Large intestine (tissue), 3 donors: ENCODE measurements at regions not wholly inside any gene's neighbourhood (a gene's known extent, or its start where the extent isn't known, plus 50 kb on each side); places are given as distances from the start of the nearest gene placed in this dataset.
"Not testable (repeated sequence)": the region's sequence is repeated elsewhere in the genome, so short reads cannot be mapped to it uniquely, and the experiment has no call there.

Experiments used
- DNase-seq, 2 donors: peaks; one replicate each; pipeline versions ENCODE4 v3.0.0 to v3.0.0-alpha.2; 2013
- H3K27ac ChIP-seq: one replicate; pipeline ENCODE4 v1.5.1; 2013; ENCODE audit warnings: low read length
- H3K27me3 ChIP-seq: 2 replicates; pipeline ENCODE4 v1.6.1; 2013; ENCODE audit warnings: low read length; ENCODE audit not compliant: control insufficient read depth, insufficient read depth
- H3K36me3 ChIP-seq: 2 replicates; pipeline ENCODE4 v1.6.1; 2013; ENCODE audit warnings: low read length; ENCODE audit not compliant: control insufficient read depth, insufficient read depth
- H3K4me1 ChIP-seq: one replicate; pipeline ENCODE4 v1.6.1; 2013; ENCODE audit warnings: low read length; ENCODE audit not compliant: control insufficient read depth, insufficient read depth
- H3K4me3 ChIP-seq: one replicate; pipeline ENCODE4 v1.5.1; 2013; ENCODE audit warnings: low read length
- H3K9me3 ChIP-seq: one replicate; pipeline ENCODE4 v1.6.1; 2013; ENCODE audit warnings: mild to moderate bottlenecking, low read depth, low read length, moderate library complexity; ENCODE audit not compliant: control insufficient read depth
- WGBS: methylation state at CpG from one replicate; pipeline ENCODE4 v1.1.5; 2013; ENCODE audit warnings: low lambda C conversion rate; ENCODE audit not compliant: insufficient coverage; 5-methylcytosine and 5-hydroxymethylcytosine counted together

DNA sequence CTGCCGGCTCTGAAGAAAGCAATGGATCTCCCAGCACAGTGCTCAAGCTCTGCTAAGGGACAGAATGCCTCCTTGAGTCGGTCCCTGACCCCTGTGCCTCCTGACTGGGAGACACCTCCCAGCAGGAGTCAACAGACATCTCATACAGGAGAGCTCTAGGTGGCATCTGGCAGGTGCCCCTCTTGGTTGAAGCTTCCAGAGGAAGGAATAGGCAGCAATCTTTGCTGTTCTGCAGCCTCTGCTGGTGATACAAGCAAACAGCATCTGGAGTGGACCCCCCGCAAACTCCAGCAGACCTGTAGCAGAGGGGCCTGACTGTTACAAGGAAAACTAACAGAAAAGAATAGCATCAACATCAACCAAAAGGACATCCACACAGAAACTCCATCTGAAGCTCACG is 123.9 kb upstream of the GCFC2 start:
- DNase-seq, H3K27me3 ChIP-seq, H3K9me3 ChIP-seq, H3K4me1 ChIP-seq, H3K36me3 ChIP-seq, H3K27ac ChIP-seq, H3K4me3 ChIP-seq: not testable (repeated sequence)
- 80% methylated on average over 1 of the region's 4 CpGs for WGBS

- no peaks in the 10 kb centered on the region for H3K4me1 ChIP-seq
- no peak overlapping the region for H3K27ac ChIP-seq
- H3K27me3 ChIP-seq = no peaks in the 10 kb centered on the region
- no peaks in the 10 kb centered on the region for H3K36me3 ChIP-seq
- H3K9me3 ChIP-seq = no peaks in the 10 kb centered on the region
- no peak for DNase-seq
- no CpG with 5 or more reads among the region's 2 CpGs for WGBS
- H3K4me3 ChIP-seq = no peak overlapping the region
Observed at GRCh38 chr2:75833386-75833785, 122.7 kb upstream of the GCFC2 start.

- Histone ChIP-seq H3K36me3 (no peaks in the 10 kb centered on the region), H3K9me3 (no peaks in the 10 kb centered on the region), H3K4me3 (no peak overlapping the region), H3K27me3 (no peaks in the 10 kb centered on the region), H3K4me1 (no peaks in the 10 kb centered on the region), H3K27ac (no peak overlapping the region)
- no peak for DNase-seq
- 100% methylated on average over 1 of the region's 4 CpGs for WGBS
Observed at GRCh38 chr2:75828826-75829225, 118.1 kb upstream of the GCFC2 start.

DNA sequence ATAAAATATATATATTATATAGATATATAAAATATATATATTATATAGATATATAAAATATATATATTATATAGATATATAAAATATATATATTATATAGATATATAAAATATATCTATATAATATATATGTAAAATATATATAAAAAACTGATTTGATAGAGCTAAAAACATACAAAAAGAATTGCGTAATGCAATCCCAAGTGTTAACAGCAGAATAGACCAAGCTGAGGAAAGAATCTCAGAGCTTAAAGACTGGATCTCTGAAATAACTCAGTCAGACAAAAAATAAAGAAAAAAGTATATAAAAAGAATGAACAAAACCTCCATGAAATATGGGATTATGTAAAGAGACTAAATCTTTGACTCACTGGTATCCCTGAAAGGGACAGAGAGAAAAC is 112.8 kb upstream of the GCFC2 start:
- H3K9me3 ChIP-seq, H3K4me3 ChIP-seq, H3K36me3 ChIP-seq, DNase-seq, H3K4me1 ChIP-seq, H3K27ac ChIP-seq, H3K27me3 ChIP-seq: not testable (repeated sequence)
- WGBS = 86% methylated on average over 1 of the region's 1 CpG

GRCh38 chr2:75822336-75822735 is 111.6 kb upstream of the GCFC2 start:
- no CpG with 5 or more reads among the region's 2 CpGs for WGBS
- no peak overlapping the region for H3K4me3 ChIP-seq
- no peaks in the 10 kb centered on the region for H3K9me3 ChIP-seq
- H3K27me3 ChIP-seq = no peaks in the 10 kb centered on the region
- no peaks in the 10 kb centered on the region for H3K36me3 ChIP-seq
- H3K4me1 ChIP-seq = no peaks in the 10 kb centered on the region
- no peak for DNase-seq
- no peak overlapping the region for H3K27ac ChIP-seq

GRCh38 chr2:75820693-75821092 is 110.0 kb upstream of the GCFC2 start:
- no CpG with 5 or more reads among the region's 3 CpGs for WGBS
- H3K4me1 ChIP-seq = no peaks in the 10 kb centered on the region

DNA sequence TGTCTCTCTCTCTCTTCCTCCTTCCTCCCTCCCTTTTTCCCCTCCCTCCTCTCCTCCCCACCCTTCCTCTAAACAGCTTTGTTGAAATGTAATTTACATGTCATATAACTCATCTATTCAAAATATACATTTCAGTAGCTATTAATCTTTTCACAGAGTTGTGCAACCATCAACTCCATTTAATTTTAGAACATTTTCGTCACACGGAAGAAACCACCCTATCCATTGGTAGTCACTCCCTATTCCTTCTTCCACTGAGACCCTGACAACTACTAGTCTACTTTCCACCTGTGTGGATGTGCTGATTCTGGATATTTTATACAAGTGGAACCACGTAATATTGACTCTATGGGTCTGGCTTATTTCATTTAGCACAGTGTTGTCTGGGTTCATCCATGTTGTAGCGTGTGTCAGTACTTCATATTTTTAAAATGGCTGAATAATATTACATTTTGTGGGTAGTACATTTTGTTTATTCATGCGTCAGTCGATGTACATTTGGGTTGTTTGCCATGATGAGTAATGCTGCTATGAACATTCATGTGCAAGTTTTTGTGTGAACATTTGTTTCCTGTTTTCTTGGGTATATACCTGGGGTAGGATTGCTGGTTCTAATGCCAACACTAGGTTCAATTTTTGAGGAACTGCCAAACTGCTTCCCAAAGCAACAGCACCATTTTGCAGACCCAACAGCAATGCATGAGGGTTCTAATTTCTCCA is 100.1 kb upstream of the GCFC2 start:
- Histone ChIP-seq H3K36me3 (no peaks in the 10 kb centered on the region), H3K27ac (no peak overlapping the region), H3K27me3 (no peaks in the 10 kb centered on the region), H3K9me3 (no peaks in the 10 kb centered on the region), H3K4me1 (no peaks in the 10 kb centered on the region), H3K4me3 (no peak overlapping the region)
- no peak for DNase-seq
- 96% methylated on average over 3 of the region's 6 CpGs for WGBS

More at GRCh38 chr2:75820693-75821092, 110.0 kb upstream of the GCFC2 start:
- H3K27ac ChIP-seq = no peak overlapping the region
- H3K9me3 ChIP-seq = no peaks in the 10 kb centered on the region
- H3K27me3 ChIP-seq = no peaks in the 10 kb centered on the region
- H3K4me3 ChIP-seq = no peak overlapping the region
- no peaks in the 10 kb centered on the region for H3K36me3 ChIP-seq
- DNase-seq = no peak

DNA sequence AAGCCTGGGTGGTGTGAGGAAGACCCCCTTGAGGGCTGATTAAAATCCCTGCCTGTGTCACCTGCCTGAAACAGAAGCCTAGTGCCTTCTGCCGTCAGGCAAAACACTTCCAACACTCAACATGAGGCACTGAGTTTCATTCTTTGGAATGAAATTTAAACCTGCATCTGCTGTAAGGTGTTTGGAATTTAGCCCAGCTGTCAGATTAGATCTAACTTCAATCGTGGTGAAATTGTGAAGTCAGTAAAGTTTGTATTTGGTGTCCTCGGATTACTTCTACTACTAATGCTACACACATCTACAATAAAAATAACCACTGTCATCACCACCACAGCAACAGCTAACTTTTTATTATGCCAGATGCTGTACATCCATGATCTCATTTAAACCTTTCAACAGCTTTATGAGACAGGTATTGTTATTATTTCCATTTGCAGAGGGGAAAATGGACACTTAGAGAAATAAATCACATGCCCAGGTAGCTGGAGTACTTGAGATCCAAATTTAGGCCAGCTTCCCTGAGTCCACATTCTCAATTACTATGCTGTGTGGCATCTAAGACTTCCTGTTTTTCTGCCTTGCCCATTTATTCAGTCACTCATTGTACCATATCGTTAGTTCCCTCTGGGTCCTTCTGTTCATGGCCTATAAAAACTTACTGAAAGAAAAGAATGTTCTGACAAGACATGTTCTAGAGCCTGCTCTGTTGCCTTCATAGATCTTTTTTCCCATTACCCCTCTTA is 98.2 kb upstream of the GCFC2 start:
- H3K9me3 ChIP-seq = no peaks in the 10 kb centered on the region
- no peaks in the 10 kb centered on the region for H3K36me3 ChIP-seq
- no peak for DNase-seq
- H3K27me3 ChIP-seq = no peaks in the 10 kb centered on the region
- H3K4me3 ChIP-seq = no peak overlapping the region
- no peaks in the 10 kb centered on the region for H3K4me1 ChIP-seq
- no CpG with 5 or more reads among the region's 4 CpGs for WGBS
- no peak overlapping the region for H3K27ac ChIP-seq

DNA sequence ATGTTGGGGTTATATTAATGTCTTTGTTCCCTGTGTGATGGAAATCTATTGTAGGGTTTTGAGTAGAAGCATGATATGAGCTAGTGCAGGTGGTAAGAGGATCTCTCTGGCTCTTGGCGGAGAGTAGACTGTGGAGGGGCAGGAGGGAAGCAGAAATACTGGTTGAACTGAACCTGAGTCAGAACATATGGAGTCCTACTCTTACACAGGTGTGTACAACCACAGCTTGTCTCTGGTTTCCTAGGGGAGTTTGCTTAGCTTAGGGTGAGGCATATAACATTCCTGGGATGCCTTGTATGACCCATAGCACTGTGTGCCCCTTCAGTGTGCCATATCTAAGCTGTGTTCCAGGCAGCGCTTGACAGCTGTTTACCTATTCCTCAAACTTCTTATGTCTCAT is 97.3 kb upstream of the GCFC2 start:
- no peak overlapping the region for H3K27ac ChIP-seq

DNA sequence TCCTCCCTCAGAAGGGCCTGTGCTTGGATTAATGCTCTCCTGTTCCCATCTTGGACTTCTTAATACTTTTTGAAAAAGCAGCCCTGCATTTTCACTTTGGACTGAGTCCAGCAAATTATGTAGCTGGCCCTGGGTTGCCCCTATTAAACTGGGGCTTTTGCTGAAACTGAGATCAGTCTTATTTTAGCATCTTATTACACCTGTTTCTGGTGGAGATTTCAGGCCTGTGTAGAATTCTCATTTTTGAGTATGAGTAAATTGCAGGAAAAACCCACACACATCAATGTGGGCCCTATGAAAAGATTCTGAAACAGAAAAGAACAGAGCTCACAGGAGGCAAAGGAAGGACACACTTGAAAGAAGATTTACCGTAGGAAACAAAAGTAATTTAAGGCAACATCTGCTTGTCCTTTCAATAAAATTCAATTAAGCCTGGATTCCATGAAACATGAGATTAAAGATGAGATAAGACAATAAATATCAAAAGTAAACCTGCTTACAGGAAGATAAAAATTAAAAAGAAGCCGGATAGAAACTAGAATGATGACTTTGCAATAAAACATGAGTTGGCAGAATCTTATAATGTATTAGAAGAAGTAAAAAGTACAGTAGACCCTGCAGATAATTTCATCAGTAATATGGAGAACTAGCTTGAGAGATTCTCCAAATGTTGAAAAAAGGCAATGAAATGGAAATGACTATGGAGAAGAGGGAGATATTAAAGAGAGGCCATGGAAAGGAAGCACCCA is 90.7 kb upstream of the GCFC2 start:
- H3K27ac ChIP-seq = no peak overlapping the region
- 95% methylated on average over 2 of the region's 2 CpGs for WGBS
- no peak for DNase-seq
- H3K4me1 ChIP-seq = no peaks in the 10 kb centered on the region
- no peaks in the 10 kb centered on the region for H3K36me3 ChIP-seq
- no peaks in the 10 kb centered on the region for H3K27me3 ChIP-seq
- H3K4me3 ChIP-seq = no peak overlapping the region
- no peaks in the 10 kb centered on the region for H3K9me3 ChIP-seq

More for the DNA sequence above, 97.3 kb upstream of the GCFC2 start:
- Histone ChIP-seq H3K4me1 (no peaks in the 10 kb centered on the region), H3K9me3 (no peaks in the 10 kb centered on the region), H3K4me3 (no peak overlapping the region), H3K36me3 (no peaks in the 10 kb centered on the region), H3K27me3 (no peaks in the 10 kb centered on the region)
- DNase-seq = no peak
- 100% methylated on average over 2 of the region's 2 CpGs for WGBS
